Stimulated activated naive CD4-positive, alpha-beta T cell (primary cell): ENCODE measurements at regions not wholly inside any gene's neighbourhood (a gene's known extent, or its start where the extent isn't known, plus 50 kb on each side); places are given as distances from the start of the nearest gene placed in this dataset.
A peak's percentile ranks its signal among the peaks of the same experiment; 100 is the strongest.

Experiments
- DNase-seq, 6 experiments: peaks; one replicate each; lab custom pipeline; 2025; lab: John Stamatoyannopoulos, UW

GRCh38 chr12:39125566-39125965, 220.2 kb upstream of the CPNE8 start:
- no peak for DNase-seq

GRCh38 chr12:39124768-39125167, 219.4 kb upstream of the CPNE8 start:
- DNase-seq, result no peak

GRCh38 chr12:39123580-39124253, 218.3 kb upstream of the CPNE8 start:
- no peak for DNase-seq

- no peak for DNase-seq
These were observed 217.3 kb upstream of the CPNE8 start for GRCh38 chr12:39122562-39123204.

- DNase-seq, result no peak
These were observed 211.5 kb upstream of the CPNE8 start for GRCh38 chr12:39116861-39117260.

- DNase-seq, result no peak
These were observed 206.7 kb upstream of the CPNE8 start for GRCh38 chr12:39112064-39112463.

- no peak for DNase-seq
These were observed 199.7 kb upstream of the CPNE8 start for GRCh38 chr12:39105111-39105510.

GRCh38 chr12:39103552-39104165, 198.3 kb upstream of the CPNE8 start:
- peak in 2 of 6 experiments; percentile 2 to 15 for DNase-seq

- DNase-seq, result no peak
These were observed 197.3 kb upstream of the CPNE8 start for GRCh38 chr12:39102474-39103209.

GRCh38 chr12:39095636-39096330, 190.4 kb upstream of the CPNE8 start:
- DNase-seq, result no peak

- DNase-seq, result no peak
These were observed 176.5 kb upstream of the CPNE8 start for GRCh38 chr12:39081910-39082309.

- no peak for DNase-seq
These were observed 171.8 kb upstream of the CPNE8 start for GRCh38 chr12:39077226-39077625.

GRCh38 chr12:39074063-39074462, 168.7 kb upstream of the CPNE8 start:
- no peak for DNase-seq

- no peak for DNase-seq
These were observed 167.3 kb upstream of the CPNE8 start for GRCh38 chr12:39072658-39073057.

- DNase-seq, result no peak
These were observed 166.2 kb upstream of the CPNE8 start for GRCh38 chr12:39071611-39072010.

GRCh38 chr12:39070775-39071174, 165.4 kb upstream of the CPNE8 start:
- no peak for DNase-seq

- no peak for DNase-seq
These were observed 160.1 kb upstream of the CPNE8 start for GRCh38 chr12:39065455-39065854.

GRCh38 chr12:39064708-39065107, 159.3 kb upstream of the CPNE8 start:
- no peak for DNase-seq

- no peak for DNase-seq
These were observed 157.0 kb upstream of the CPNE8 start for GRCh38 chr12:39062266-39062996.

- DNase-seq, result no peak
These were observed 156.2 kb upstream of the CPNE8 start for GRCh38 chr12:39061576-39061975.

GRCh38 chr12:39048395-39048794, 143.0 kb upstream of the CPNE8 start:
- no peak for DNase-seq
